PC-3 (cell line): ENCODE measurements at regions not wholly inside any gene's neighbourhood (a gene's known extent, or its start where the extent isn't known, plus 50 kb on each side); places are given as distances from the start of the nearest gene placed in this dataset.
"Not testable (repeated sequence)": the region's sequence is repeated elsewhere in the genome, so short reads cannot be mapped to it uniquely, and the experiment has no call there.

Source experiments
- ATAC-seq: fragments of 200-7000 bp; cut with Tn5 transposase; 2 replicates; pipeline ENCODE4 v1.9.1; 2020; ENCODE audit warnings: mild to moderate bottlenecking, moderate library complexity
- BruUV-seq: library from RNA; stranded (reverse); fragments of 400-500 nt; replicated peaks from 2 replicates; lab custom pipeline; 2021; lab: Mats Ljungman, UMichigan
- CTCF ChIA-PET: fragments of 300-600 bp; sonication (Branson Sonifier 250); formaldehyde crosslinking; loops from one replicate; lab custom pipeline; 2022; ENCODE audit warnings: antibody characterized with exemption; lab: Charles Lee
- POLR2A ChIA-PET: fragments of 300-600 bp; sonication (Branson Sonifier 250); formaldehyde crosslinking; loops from one replicate; lab custom pipeline; 2022; ENCODE audit warnings: antibody characterized with exemption; ENCODE audit not compliant: unreplicated experiment; lab: Charles Lee
- DNase-seq: peaks from one replicate; pipeline ENCODE4 v3.0.0-alpha.2; 2015
- H2AFZ ChIP-seq: fragments of 300-600 bp; sonication (generic); 2 replicates; pipeline ENCODE4 v1.6.0; 2016; ENCODE audit warnings: antibody characterized with exemption, low read length
- H3F3A ChIP-seq: fragments of 300-600 bp; sonication (generic); one replicate; pipeline ENCODE4 v1.6.0; 2017; ENCODE audit warnings: antibody characterized with exemption, low read length, control low read depth, mild to moderate bottlenecking; ENCODE audit not compliant: unreplicated experiment
- H3K27ac ChIP-seq: fragments of 300-600 bp; sonication (generic); 2 replicates; pipeline ENCODE4 v1.5.1; 2016; ENCODE audit warnings: mild to moderate bottlenecking, low read length
- H3K27me3 ChIP-seq: fragments of 300-600 bp; sonication (generic); 2 replicates; pipeline ENCODE4 v1.6.1; 2016; ENCODE audit warnings: low read length, mixed read lengths
- H3K36me3 ChIP-seq: fragments of 300-600 bp; sonication (generic); 2 replicates; pipeline ENCODE4 v1.6.1; 2016; ENCODE audit warnings: low read depth, mixed run types, low read length, mixed read lengths
- H3K4me1 ChIP-seq: fragments of 300-600 bp; sonication (generic); 2 replicates; pipeline ENCODE4 v1.5.1; 2016; ENCODE audit warnings: low read length; ENCODE audit not compliant: insufficient read depth
- H3K4me2 ChIP-seq: fragments of 300-600 bp; sonication (generic); 2 replicates; pipeline ENCODE4 v1.6.0; 2016; ENCODE audit warnings: low read length
- H3K4me3 ChIP-seq: fragments of 300-600 bp; sonication (generic); 2 replicates; pipeline ENCODE4 v1.5.1; 2016; ENCODE audit warnings: mild to moderate bottlenecking, low read length, mixed read lengths
- H3K79me2 ChIP-seq: fragments of 300-600 bp; sonication (generic); 2 replicates; pipeline ENCODE4 v1.6.1; 2017; ENCODE audit warnings: low read length, mixed read lengths
- H3K9ac ChIP-seq: fragments of 300-600 bp; sonication (generic); 2 replicates; pipeline ENCODE4 v1.6.0; 2016; ENCODE audit warnings: mild to moderate bottlenecking, low read length
- H3K9me2 ChIP-seq: fragments of 300-600 bp; sonication (generic); replicated peaks from 2 replicates; pipeline ENCODE4 v1.6.1; 2016; ENCODE audit warnings: mixed run types, low read length, mixed read lengths
- H3K9me3 ChIP-seq: fragments of 300-600 bp; sonication (generic); 2 replicates; pipeline ENCODE4 v1.6.1; 2016; ENCODE audit warnings: low read length, mixed read lengths
- H4K20me1 ChIP-seq: fragments of 300-600 bp; sonication (generic); 2 replicates; pipeline ENCODE4 v1.6.1; 2016; ENCODE audit warnings: low read length, mixed read lengths
- EZH2 ChIP-seq: fragments of 300-600 bp; sonication (generic); IDR thresholded peaks from one replicate; pipeline ENCODE4 v1.6.1; 2017; ENCODE audit warnings: antibody characterized with exemption, mild to moderate bottlenecking, low read length; ENCODE audit not compliant: unreplicated experiment
- EZH2phosphoT487 ChIP-seq: fragments of 300-600 bp; sonication (generic); IDR thresholded peaks from 2 replicates; pipeline ENCODE4 v1.6.1; 2018; ENCODE audit warnings: mild to moderate bottlenecking, antibody characterized with exemption, low read length, borderline replicate concordance
- intact Hi-C: fragments of 100-400 bp; cut with micrococcal nuclease; formaldehyde crosslinking; loops from 2 replicates; pipeline ENCODE4 v1.9.0; 2023
- TF ChIP-seq, protein P1 (sequence below): fragments of 300-600 bp; sonication (generic); conservative IDR thresholded peaks from 2 replicates; pipeline ENCODE4 v1.5.1; 2017; ENCODE audit warnings: antibody characterized with exemption, low read depth, mild to moderate bottlenecking, low read length

DNA sequence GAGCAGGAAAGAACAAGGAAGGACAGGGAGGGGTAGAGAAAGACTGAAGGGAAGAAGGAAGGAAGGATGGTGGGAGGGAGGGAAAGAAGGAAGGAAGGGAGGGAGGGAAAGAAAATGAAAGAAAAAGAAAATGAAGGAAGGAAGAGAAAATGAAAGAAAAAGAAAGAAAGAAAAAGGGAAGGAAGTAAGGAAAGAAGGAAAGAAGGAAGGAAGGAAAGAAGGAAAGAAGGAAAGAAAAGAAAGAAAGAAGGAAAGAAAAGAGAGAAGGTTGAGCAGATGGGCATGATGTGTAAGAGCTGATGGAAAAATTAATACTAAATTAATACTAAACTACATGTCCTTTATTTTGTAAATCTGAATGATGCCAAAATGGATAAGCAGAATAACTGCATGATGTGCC, 418.3 kb upstream of the CDIN1 start:
- no peak for DNase-seq
- Histone ChIP-seq H3F3A (no peaks in the 10 kb centered on the region), H3K4me2 (no peak overlapping the region), H3K9me3 (no peaks in the 10 kb centered on the region), H2AFZ (no peak overlapping the region), H3K27ac (no peak overlapping the region), H3K4me3 (no peak overlapping the region), H3K27me3 (no peaks in the 10 kb centered on the region), H3K9me2 (no peaks in the 10 kb centered on the region), H3K9ac (no peak overlapping the region), H3K4me1 (peaks cover 14% of the 10 kb centered on the region), H3K36me3 (no peaks in the 10 kb centered on the region), H4K20me1 (no peaks in the 10 kb centered on the region), H3K79me2 (no peaks in the 10 kb centered on the region)
- ATAC-seq: no peak
- no peak for TF ChIP-seq EZH2
- BruUV-seq: no TSS peak
- ChIA-PET POLR2A (no interaction called here), CTCF (no interaction called here)
- intact Hi-C loops: no loop called here

DNA sequence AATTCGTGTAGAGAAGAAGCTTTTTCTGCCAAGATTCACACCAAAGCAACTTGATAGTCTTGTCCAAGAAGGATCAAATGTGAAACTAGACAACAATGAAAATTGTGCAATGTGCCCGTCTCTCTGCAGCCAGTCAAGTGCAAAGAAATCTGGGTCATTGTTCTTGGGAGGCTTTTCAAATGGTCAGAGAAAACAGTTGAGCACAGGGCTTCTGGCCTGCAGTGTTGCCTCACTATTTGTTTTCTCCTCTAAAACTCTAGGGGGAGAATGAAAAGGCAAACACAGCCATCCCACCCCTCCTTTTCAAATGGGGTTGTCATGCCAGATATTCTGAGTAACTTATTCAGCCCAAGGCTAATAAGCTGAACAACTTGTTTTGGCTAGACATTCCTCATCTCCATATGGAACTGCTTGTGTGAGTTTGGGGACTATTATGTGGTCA, 417.6 kb upstream of the CDIN1 start:
- DNase-seq: peak; percentile 80
- Histone ChIP-seq H3K9ac (no peak overlapping the region), H3K27ac (no peak overlapping the region), H3K79me2 (no peaks in the 10 kb centered on the region), H3K9me2 (no peaks in the 10 kb centered on the region), H3K27me3 (no peaks in the 10 kb centered on the region), H3K4me3 (no peak overlapping the region), H4K20me1 (no peaks in the 10 kb centered on the region), H3K4me1 (peaks cover 14% of the 10 kb centered on the region), H2AFZ (no peak overlapping the region), H3F3A (no peaks in the 10 kb centered on the region), H3K4me2 (0 out of 2 replicates have a peak overlapping the region, but pooled peaks have one; percentile 13), H3K36me3 (no peaks in the 10 kb centered on the region), H3K9me3 (no peaks in the 10 kb centered on the region)
- no peak for ATAC-seq
- intact Hi-C loops: no loop called here
- CTCF ChIA-PET: no interaction called here
- no TSS peak for BruUV-seq
- POLR2A ChIA-PET: no interaction called here
- TF ChIP-seq EZH2 (no peak), EZH2phosphoT487 (no peak)
- TF ChIP-seq, protein P1, sequence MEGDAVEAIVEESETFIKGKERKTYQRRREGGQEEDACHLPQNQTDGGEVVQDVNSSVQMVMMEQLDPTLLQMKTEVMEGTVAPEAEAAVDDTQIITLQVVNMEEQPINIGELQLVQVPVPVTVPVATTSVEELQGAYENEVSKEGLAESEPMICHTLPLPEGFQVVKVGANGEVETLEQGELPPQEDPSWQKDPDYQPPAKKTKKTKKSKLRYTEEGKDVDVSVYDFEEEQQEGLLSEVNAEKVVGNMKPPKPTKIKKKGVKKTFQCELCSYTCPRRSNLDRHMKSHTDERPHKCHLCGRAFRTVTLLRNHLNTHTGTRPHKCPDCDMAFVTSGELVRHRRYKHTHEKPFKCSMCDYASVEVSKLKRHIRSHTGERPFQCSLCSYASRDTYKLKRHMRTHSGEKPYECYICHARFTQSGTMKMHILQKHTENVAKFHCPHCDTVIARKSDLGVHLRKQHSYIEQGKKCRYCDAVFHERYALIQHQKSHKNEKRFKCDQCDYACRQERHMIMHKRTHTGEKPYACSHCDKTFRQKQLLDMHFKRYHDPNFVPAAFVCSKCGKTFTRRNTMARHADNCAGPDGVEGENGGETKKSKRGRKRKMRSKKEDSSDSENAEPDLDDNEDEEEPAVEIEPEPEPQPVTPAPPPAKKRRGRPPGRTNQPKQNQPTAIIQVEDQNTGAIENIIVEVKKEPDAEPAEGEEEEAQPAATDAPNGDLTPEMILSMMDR: no peak

DNA sequence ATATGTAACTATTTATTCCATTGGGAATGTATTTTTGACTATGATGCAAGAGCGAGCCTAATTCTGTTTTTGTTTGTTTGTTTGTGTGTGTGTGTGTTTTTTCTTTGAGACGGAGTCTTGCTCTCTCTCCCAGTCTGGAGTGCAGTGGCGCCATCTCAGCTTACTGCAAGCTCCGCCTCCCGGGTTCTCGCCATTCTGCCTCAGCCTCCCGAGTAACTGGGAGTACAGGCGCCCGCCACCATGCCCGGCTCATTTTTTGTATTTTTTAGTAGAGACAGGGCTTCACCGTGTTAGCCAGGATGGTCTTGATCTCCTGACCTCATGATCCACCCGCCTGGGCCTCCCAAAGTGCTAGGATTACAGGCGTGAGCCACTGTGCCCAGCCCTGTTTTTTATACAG, 415.4 kb upstream of the CDIN1 start:
- peaks cover 14% of the 10 kb centered on the region for H3K4me1 ChIP-seq
- H4K20me1 ChIP-seq, ATAC-seq, H3K79me2 ChIP-seq, POLR2A ChIA-PET, H3F3A ChIP-seq, H3K27ac ChIP-seq, H3K4me3 ChIP-seq, H3K9me2 ChIP-seq, BruUV-seq, H3K36me3 ChIP-seq, CTCF ChIA-PET, DNase-seq, H3K27me3 ChIP-seq, H2AFZ ChIP-seq, H3K9me3 ChIP-seq, intact Hi-C loops, H3K4me2 ChIP-seq, H3K9ac ChIP-seq: not testable (repeated sequence)

DNA sequence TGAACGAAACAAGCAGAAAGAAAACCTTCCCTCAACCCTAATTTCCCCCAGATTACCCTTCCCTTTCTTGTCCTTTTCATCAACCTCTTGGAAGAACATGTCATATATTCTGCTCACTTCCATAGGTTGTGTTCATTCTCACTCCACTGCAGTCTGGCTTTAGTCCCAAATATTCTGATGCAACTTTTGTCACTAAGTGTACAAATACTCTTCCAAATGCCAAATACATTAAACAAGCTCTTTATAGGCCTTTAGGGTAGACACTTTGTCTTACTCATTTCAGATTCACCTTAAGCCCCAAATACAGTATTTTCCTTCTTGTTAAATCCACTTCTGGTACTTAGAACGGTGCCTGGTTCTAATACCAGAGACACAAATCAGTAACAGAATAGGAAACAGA, 406.5 kb upstream of the CDIN1 start:
- no peak for TF ChIP-seq EZH2
- CTCF ChIA-PET: no interaction called here
- Histone ChIP-seq H4K20me1 (no peaks in the 10 kb centered on the region), H3K9me3 (no peaks in the 10 kb centered on the region), H3K9me2 (no peaks in the 10 kb centered on the region), H3K79me2 (no peaks in the 10 kb centered on the region), H3K9ac (no peak overlapping the region), H2AFZ (no peak overlapping the region; the same call in 1 of the 2 replicates), H3K27ac (no peak overlapping the region), H3K27me3 (no peaks in the 10 kb centered on the region), H3K4me2 (peak overlapping the region; percentile 14), H3K36me3 (no peaks in the 10 kb centered on the region), H3K4me3 (no peak overlapping the region), H3F3A (no peaks in the 10 kb centered on the region), H3K4me1 (peaks cover 18% of the 10 kb centered on the region)
- POLR2A ChIA-PET: interaction anchor here (0.6 kb wide), 1 partner anchor 878 kb away, joined by 4 read pairs; no protein-coding TSS in a partner anchor
- ATAC-seq (peak; percentile 87), DNase-seq (peak; percentile 83)
- BruUV-seq: no TSS peak
- intact Hi-C loops: loop anchor here (5.0 kb wide), 2 partner anchors 164 to 416 kb away; no protein-coding TSS in a partner anchor
